ENCODE measurements at regions not wholly inside any gene's neighbourhood (a gene's known extent, or its start where the extent isn't known, plus 50 kb on each side); places are given as distances from the start of the nearest gene placed in this dataset.

GRCh38 chr16:5715155-5715554, 617.6 kb upstream of the EEF2KMT start:
- Histone ChIP-seq H3K4me3 (no peak overlapping the region), H3K27me3 (no peaks in the 10 kb centered on the region), H3K4me1 (no peaks in the 10 kb centered on the region), H3K27ac (no peak overlapping the region), H3K9me3 (no peaks in the 10 kb centered on the region), H3K36me3 (no peaks in the 10 kb centered on the region)
- 56 to 69% methylated on average over 1 to 2 of the region's 2 CpGs for WGBS, 2 donors (ENCODE audit: low coverage in 1 of 2)
- in situ Hi-C loops (cut with MboI; ENCODE audit: low pct_ligation_motif_present in 1 of 4, low pct_unique_long_range_greater_than_20kb in 1 of 4, low sequenced_read_pairs in 3 of 4) = no loop called here
- intact Hi-C loops (cut with DNase I; ENCODE audit: low total_unique reads) = no loop called here
- TF ChIP-seq POLR2A (IDR thresholded peaks at IDR 0.05) = no peak
- no peak for TF ChIP-seq EP300 (IDR thresholded peaks at IDR 0.05; ENCODE audit: low read depth)
- no peak for TF ChIP-seq CTCF (IDR thresholded peaks at IDR 0.05)
- no peak for TF ChIP-seq POLR2AphosphoS5 (IDR thresholded peaks at IDR 0.05)
- no peak for DNase-seq

- 66 to 75% methylated on average over 2 to 6 of the region's 6 CpGs for WGBS, 2 donors (ENCODE audit: low coverage in 1 of 2)
- in situ Hi-C loops (cut with MboI; ENCODE audit: low pct_ligation_motif_present in 1 of 4, low pct_unique_long_range_greater_than_20kb in 1 of 4, low sequenced_read_pairs in 3 of 4) = no loop called here
Measured at GRCh38 chr16:5709889-5710288, 612.3 kb upstream of the EEF2KMT start.

GRCh38 chr16:5706211-5706610, 608.6 kb upstream of the EEF2KMT start:
- DNase-seq = no peak
- in situ Hi-C loops (cut with MboI; ENCODE audit: low pct_ligation_motif_present in 1 of 4, low pct_unique_long_range_greater_than_20kb in 1 of 4, low sequenced_read_pairs in 3 of 4) (no loop called here), intact Hi-C loops (cut with DNase I; ENCODE audit: low total_unique reads) (no loop called here)
- Histone ChIP-seq H3K27me3 (no peaks in the 10 kb centered on the region), H3K27ac (no peak overlapping the region), H3K36me3 (no peaks in the 10 kb centered on the region), H3K4me1 (no peaks in the 10 kb centered on the region), H3K4me3 (no peak overlapping the region), H3K9me3 (no peaks in the 10 kb centered on the region)
- TF ChIP-seq POLR2AphosphoS5 (IDR thresholded peaks at IDR 0.05) (no peak), EP300 (IDR thresholded peaks at IDR 0.05; ENCODE audit: low read depth) (no peak), CTCF (IDR thresholded peaks at IDR 0.05) (no peak), POLR2A (IDR thresholded peaks at IDR 0.05) (no peak)
- 74 to 84% methylated on average over 5 to 6 of the region's 6 CpGs for WGBS, 2 donors (ENCODE audit: low coverage in 1 of 2)

More at GRCh38 chr16:5709889-5710288, 612.3 kb upstream of the EEF2KMT start:
- H3K27me3 ChIP-seq = no peaks in the 10 kb centered on the region
- no peak overlapping the region for H3K4me3 ChIP-seq
- H3K36me3 ChIP-seq = no peaks in the 10 kb centered on the region
- DNase-seq = no peak
- intact Hi-C loops (cut with DNase I; ENCODE audit: low total_unique reads) = no loop called here
- H3K27ac ChIP-seq = no peak overlapping the region
- H3K9me3 ChIP-seq = no peaks in the 10 kb centered on the region
- TF ChIP-seq POLR2AphosphoS5 (IDR thresholded peaks at IDR 0.05) = no peak
- TF ChIP-seq CTCF (IDR thresholded peaks at IDR 0.05) = no peak
- TF ChIP-seq POLR2A (IDR thresholded peaks at IDR 0.05) = no peak
- TF ChIP-seq EP300 (IDR thresholded peaks at IDR 0.05; ENCODE audit: low read depth) = no peak
- no peaks in the 10 kb centered on the region for H3K4me1 ChIP-seq

DNA sequence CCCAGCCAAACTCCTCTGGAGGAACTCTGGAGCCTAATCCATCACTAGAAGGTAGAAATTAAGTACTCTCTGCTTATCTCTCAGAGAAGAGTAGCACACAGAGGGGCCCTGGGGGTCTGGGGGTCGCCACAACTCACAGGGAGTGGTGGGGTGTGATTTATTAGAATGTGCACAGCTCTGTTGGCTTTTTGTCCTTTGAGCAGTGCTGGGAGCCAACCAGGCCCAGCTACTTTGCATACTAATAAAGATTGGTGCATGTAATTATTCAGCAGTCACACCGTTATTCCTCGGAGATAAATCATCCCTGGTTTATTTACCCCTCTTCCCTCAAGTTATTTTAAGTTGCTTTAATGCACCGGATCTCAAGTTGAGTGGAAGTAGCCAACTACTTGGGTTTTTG, 606.7 kb upstream of the EEF2KMT start:
- TF ChIP-seq CTCF (IDR thresholded peaks at IDR 0.05) = no peak
- no peak for TF ChIP-seq EP300 (IDR thresholded peaks at IDR 0.05; ENCODE audit: low read depth)
- TF ChIP-seq POLR2AphosphoS5 (IDR thresholded peaks at IDR 0.05) = no peak
- no peak for TF ChIP-seq POLR2A (IDR thresholded peaks at IDR 0.05)
- H3K27ac ChIP-seq = no peak overlapping the region
- H3K9me3 ChIP-seq = no peaks in the 10 kb centered on the region
- no peak for DNase-seq
- no peaks in the 10 kb centered on the region for H3K4me1 ChIP-seq
- H3K36me3 ChIP-seq = no peaks in the 10 kb centered on the region
- in situ Hi-C loops (cut with MboI; ENCODE audit: low pct_ligation_motif_present in 1 of 4, low pct_unique_long_range_greater_than_20kb in 1 of 4, low sequenced_read_pairs in 3 of 4) = no loop called here
- no peaks in the 10 kb centered on the region for H3K27me3 ChIP-seq
- H3K4me3 ChIP-seq = no peak overlapping the region
- intact Hi-C loops (cut with DNase I; ENCODE audit: low total_unique reads) = no loop called here
- WGBS, 2 donors (ENCODE audit: low coverage in 1 of 2) = 40 to 71% methylated on average over 1 to 4 of the region's 4 CpGs

Measured in transverse colon (tissue), 4 donors.